Esophagus muscularis mucosa (tissue), 4 donors: ENCODE measurements at regions not wholly inside any gene's neighbourhood (a gene's known extent, or its start where the extent isn't known, plus 50 kb on each side); places are given as distances from the start of the nearest gene placed in this dataset.

ENCODE experiments used
- EP300 ChIP-seq: sonication (generic); formaldehyde crosslinking; IDR thresholded peaks from one replicate; pipeline ENCODE4 v1.6.1; 2017; ENCODE audit warnings: antibody characterized with exemption
- POLR2A ChIP-seq: fragments of 450-650 bp; IDR thresholded peaks from one replicate; pipeline ENCODE4 v1.6.1; 2017; ENCODE audit warnings: antibody characterized with exemption, moderate library complexity, mild to moderate bottlenecking, low read depth
- POLR2AphosphoS5 ChIP-seq, 2 donors: sonication (generic); formaldehyde crosslinking; IDR thresholded peaks; one replicate each; pipeline ENCODE4 v1.6.1; 2017; ENCODE audit warnings: antibody characterized with exemption in 2 of 2
- TF ChIP-seq, protein P1 (sequence below), 3 experiments: fragments of 200-600 bp in 2 of 3; fragments of 450-650 bp in 1 of 3; sonication (generic) in 2 of 3; IDR thresholded peaks; one replicate each; pipeline ENCODE4 v1.5.1; 2017 to 2019; ENCODE audit warnings: antibody characterized with exemption in 3 of 3, mild to moderate bottlenecking in 2 of 3, moderate library complexity in 1 of 3

- TF ChIP-seq, protein P1, sequence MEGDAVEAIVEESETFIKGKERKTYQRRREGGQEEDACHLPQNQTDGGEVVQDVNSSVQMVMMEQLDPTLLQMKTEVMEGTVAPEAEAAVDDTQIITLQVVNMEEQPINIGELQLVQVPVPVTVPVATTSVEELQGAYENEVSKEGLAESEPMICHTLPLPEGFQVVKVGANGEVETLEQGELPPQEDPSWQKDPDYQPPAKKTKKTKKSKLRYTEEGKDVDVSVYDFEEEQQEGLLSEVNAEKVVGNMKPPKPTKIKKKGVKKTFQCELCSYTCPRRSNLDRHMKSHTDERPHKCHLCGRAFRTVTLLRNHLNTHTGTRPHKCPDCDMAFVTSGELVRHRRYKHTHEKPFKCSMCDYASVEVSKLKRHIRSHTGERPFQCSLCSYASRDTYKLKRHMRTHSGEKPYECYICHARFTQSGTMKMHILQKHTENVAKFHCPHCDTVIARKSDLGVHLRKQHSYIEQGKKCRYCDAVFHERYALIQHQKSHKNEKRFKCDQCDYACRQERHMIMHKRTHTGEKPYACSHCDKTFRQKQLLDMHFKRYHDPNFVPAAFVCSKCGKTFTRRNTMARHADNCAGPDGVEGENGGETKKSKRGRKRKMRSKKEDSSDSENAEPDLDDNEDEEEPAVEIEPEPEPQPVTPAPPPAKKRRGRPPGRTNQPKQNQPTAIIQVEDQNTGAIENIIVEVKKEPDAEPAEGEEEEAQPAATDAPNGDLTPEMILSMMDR (IDR thresholded peaks at IDR 0.05) = no peak
- TF ChIP-seq POLR2A = no peak
- TF ChIP-seq POLR2AphosphoS5 (IDR thresholded peaks at IDR 0.05) = no peak
- no peak for TF ChIP-seq EP300
Observed at GRCh38 chr3:127119693-127120464, 73.1 kb upstream of the PRR23E start.
